A204.1 (cell line): ENCODE measurements at regions not wholly inside any gene's neighbourhood (a gene's known extent, or its start where the extent isn't known, plus 50 kb on each side); places are given as distances from the start of the nearest gene placed in this dataset.
"Not testable (repeated sequence)": the region's sequence is repeated elsewhere in the genome, so short reads cannot be mapped to it uniquely, and the experiment has no call there.

Source experiments
- FAIRE-seq: peaks from 2 replicates; lab custom pipeline; 2012; peaks lifted over from hg19 to GRCh38; lab: Jason Lieb, UNC

- no peak for FAIRE-seq
These were observed 162.9 kb downstream of the TRIB2 start for GRCh38 chr2:12879649-12880048.

GRCh38 chr2:12881952-12882351 is 165.2 kb downstream of the TRIB2 start:
- no peak for FAIRE-seq

- FAIRE-seq: no peak
These were observed 165.7 kb downstream of the TRIB2 start for GRCh38 chr2:12882393-12882792.

GRCh38 chr2:12883906-12884305 is 167.2 kb downstream of the TRIB2 start:
- no peak for FAIRE-seq

GRCh38 chr2:12884713-12885282 is 168.1 kb downstream of the TRIB2 start:
- no peak for FAIRE-seq

- FAIRE-seq: no peak
These were observed 173.3 kb downstream of the TRIB2 start for GRCh38 chr2:12890066-12890465.

GRCh38 chr2:12890481-12890991 is 173.8 kb downstream of the TRIB2 start:
- FAIRE-seq: no peak

- no peak for FAIRE-seq
These were observed 178.3 kb downstream of the TRIB2 start for GRCh38 chr2:12895017-12895416.

GRCh38 chr2:12896318-12896982 is 179.7 kb downstream of the TRIB2 start:
- FAIRE-seq: no peak

GRCh38 chr2:12897181-12897580 is 180.4 kb downstream of the TRIB2 start:
- no peak for FAIRE-seq

- no peak for FAIRE-seq
These were observed 186.5 kb downstream of the TRIB2 start for GRCh38 chr2:12903272-12903671.

GRCh38 chr2:12910431-12910830 is 193.7 kb downstream of the TRIB2 start:
- FAIRE-seq: no peak

GRCh38 chr2:12915787-12916186 is 199.1 kb downstream of the TRIB2 start:
- peak; percentile 30 for FAIRE-seq

- no peak for FAIRE-seq
These were observed 201.6 kb downstream of the TRIB2 start for GRCh38 chr2:12918138-12918834.

GRCh38 chr2:12918835-12919445 is 202.2 kb downstream of the TRIB2 start:
- FAIRE-seq: no peak

GRCh38 chr2:12921321-12921720 is 204.6 kb downstream of the TRIB2 start:
- no peak for FAIRE-seq

- no peak for FAIRE-seq
These were observed 207.3 kb downstream of the TRIB2 start for GRCh38 chr2:12923907-12924610.

GRCh38 chr2:12926641-12927040 is 209.9 kb downstream of the TRIB2 start:
- FAIRE-seq: not testable (repeated sequence)

GRCh38 chr2:12928197-12928774 is 211.6 kb downstream of the TRIB2 start:
- no peak for FAIRE-seq

GRCh38 chr2:12928775-12929401 is 212.2 kb downstream of the TRIB2 start:
- no peak for FAIRE-seq

- no peak for FAIRE-seq
These were observed 213.0 kb downstream of the TRIB2 start for GRCh38 chr2:12929758-12930157.

GRCh38 chr2:12930391-12930790 is 213.7 kb downstream of the TRIB2 start:
- FAIRE-seq: no peak
